GM18907 (cell line): ENCODE measurements at regions not wholly inside any gene's neighbourhood (a gene's known extent, or its start where the extent isn't known, plus 50 kb on each side); places are given as distances from the start of the nearest gene placed in this dataset.

ENCODE experiments used
- ATAC-seq: cut with Tn5 transposase; IDR thresholded peaks from one replicate; pipeline ENCODE4 v1.9.1; 2021; ENCODE audit warnings: mild to moderate bottlenecking, moderate library complexity; ENCODE audit not compliant: unreplicated experiment

DNA sequence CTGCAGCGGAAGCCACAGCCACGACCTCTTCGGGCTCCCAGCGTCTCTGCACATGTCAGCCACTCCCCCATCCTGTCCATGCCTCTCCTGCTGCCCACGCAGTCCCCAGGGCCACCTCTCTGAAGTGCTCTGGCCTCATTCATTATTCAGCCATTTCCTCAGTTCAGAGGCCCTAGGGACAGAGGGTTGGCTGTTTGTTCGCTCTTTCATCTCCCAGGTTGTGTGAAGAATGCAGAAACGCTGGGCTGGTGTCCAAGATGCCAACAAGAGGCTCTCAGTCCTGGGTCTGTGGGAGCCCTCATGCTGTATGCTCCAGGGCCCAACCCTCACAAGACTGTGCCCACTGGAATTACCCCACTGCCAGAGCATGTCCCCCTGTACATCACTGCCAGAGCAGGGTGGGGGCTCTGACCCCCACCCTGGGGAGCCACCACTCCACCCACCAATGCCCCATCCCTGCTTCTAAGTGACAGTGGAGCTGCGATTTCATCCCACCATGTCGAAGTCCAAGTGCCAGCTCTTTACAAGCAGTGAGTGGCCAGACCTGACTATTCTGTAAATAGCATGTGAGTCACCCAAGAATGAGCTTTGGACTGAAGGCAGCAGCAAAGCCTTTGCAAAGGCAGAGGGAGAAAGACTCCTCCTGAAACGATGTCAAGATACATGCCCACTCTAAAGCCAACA, 209.6 kb downstream of the BUD13 start:
- ATAC-seq = no peak

- ATAC-seq = no peak
These were observed 212.2 kb downstream of the BUD13 start for GRCh38 chr11:116560589-116560988.

DNA sequence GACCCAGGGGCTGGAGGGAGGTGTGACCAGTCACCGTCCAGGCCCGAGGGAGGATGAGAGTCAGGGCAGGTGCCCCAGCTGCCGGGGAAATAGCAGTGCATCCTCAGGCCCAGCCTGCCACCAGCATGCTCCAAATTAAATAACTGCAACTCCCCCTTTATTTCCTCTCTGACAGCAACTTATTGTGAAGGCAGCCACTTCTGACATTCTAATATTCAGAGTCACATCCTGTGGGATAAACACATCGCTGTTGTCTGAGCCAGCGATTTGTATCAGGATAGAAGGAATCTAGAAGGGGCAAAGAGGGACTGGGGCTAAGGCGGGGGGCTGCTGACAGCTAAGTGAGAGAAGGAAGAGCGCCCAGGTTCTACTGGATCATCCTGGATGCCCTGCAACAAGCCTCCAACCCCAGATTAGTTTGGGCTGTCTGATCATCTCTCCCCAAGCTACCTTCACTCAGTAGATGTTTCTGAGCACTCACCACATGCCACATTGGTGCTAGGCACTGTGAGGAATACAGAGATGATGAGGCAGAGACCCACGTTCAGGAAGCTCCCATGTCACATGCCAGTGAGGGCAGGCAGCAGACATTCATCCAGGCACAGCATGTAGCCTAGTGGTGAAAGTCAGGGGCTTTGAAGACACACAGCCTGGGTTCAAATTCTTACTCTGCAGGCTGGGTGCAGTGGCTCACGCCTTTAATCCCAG, 214.1 kb downstream of the BUD13 start:
- ATAC-seq = no peak

DNA sequence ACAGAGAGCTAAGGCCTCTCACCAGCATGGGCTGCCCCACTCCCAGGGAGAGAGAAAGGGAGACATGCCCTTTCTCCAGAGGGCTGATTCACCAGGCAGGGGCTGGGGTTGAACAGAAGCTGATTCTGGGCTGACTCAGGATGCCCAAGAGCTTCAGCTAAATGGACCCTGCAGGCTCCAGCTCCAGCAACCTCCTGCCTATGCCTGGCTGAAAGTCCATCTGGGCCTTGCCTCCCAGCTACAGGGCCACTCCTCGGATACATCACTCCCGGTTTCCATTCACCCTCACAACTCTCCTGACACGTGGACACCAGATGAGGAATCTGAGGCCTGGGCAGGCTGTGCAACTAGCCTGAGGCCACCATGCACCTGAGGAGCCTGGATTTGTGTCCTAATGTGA, 215.5 kb downstream of the BUD13 start:
- ATAC-seq = no peak

GRCh38 chr11:116556483-116556882, 216.3 kb downstream of the BUD13 start:
- no peak for ATAC-seq

- no peak for ATAC-seq
These were observed 219.3 kb downstream of the BUD13 start for GRCh38 chr11:116553482-116553881.

- no peak for ATAC-seq
These were observed 221.2 kb downstream of the BUD13 start for GRCh38 chr11:116551576-116551975.

- ATAC-seq = no peak
These were observed 224.5 kb downstream of the BUD13 start for GRCh38 chr11:116548256-116548655.

- ATAC-seq = no peak
These were observed 225.2 kb downstream of the BUD13 start for GRCh38 chr11:116547571-116547970.

DNA sequence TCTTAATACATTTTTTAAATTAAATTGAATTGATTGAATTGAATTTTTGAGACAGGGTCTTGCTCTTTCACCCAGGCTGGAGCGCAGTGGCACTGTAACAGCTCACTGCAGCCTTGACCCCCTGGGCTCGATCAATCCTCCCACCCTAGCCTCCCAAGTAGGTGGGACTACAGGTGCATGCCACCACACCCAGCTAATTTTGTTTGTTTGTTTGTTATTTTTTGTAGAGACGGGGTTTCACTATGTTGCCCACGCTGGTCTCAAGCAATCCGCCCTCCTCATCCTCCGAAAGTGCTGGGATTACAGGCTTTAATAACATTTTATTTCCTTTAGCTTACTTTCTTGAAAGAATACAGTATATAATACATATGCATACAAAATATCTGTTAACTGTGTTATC, 226.9 kb downstream of the BUD13 start:
- ATAC-seq = no peak

DNA sequence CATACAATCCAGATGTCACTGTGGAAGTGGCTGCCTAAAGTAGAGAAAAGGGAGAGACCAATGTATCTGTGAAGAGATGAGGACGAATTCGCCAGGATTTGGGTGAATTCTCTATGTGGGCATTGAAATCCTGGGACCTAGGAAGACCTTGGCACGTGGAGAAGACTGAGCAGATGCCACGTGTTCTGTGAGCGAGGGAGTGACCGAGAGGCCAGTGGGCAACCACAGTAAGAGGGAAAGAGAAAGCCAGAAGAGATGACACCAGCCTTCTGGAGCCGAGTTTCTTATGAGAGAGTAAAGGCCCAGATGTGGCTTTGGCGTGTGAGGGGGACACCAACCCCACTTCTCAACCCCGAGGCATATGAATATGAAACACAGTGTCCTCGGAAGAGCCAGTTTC, 228.1 kb downstream of the BUD13 start:
- ATAC-seq = no peak

- ATAC-seq = no peak
These were observed 228.8 kb downstream of the BUD13 start for GRCh38 chr11:116543911-116544475.

- no peak for ATAC-seq
These were observed 229.7 kb downstream of the BUD13 start for GRCh38 chr11:116543099-116543498.

GRCh38 chr11:116542406-116542805, 230.4 kb downstream of the BUD13 start:
- no peak for ATAC-seq

- no peak for ATAC-seq
These were observed 231.3 kb downstream of the BUD13 start for GRCh38 chr11:116541460-116541859.

DNA sequence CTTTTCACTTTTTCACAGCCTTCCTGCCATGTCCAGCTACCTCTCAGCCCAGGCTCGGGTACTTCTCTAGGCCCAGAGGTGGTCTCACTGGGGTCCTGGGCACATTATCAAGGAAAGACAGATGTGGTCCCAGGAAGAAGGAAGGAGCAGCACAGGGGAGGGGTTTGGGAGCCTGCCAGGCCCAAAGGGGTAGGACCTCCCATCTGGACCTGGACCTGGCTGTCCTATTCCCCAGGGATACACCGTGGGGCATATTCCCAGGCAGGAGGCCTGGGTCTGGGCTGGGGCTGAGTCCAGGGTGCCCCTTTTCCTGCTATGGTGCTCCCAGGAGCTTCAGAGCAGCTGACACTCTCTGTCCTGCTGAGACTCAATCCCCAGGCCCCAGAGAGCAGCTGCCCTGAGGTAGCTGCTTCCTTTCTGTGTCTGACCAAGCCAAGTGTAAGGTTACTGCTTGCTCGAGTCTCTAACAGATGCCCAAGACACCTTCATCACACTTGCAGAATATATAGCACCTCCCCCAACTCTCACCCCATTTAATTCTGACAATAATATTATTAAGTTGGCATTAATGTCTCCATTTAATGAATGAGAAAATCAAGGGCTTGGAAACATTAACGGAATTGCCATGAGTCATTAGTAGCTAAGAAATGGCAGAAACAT, 232.0 kb downstream of the BUD13 start:
- no peak for ATAC-seq

- ATAC-seq = no peak
These were observed 232.9 kb downstream of the BUD13 start for GRCh38 chr11:116539836-116540418.

GRCh38 chr11:116539211-116539610, 233.6 kb downstream of the BUD13 start:
- ATAC-seq = no peak

- no peak for ATAC-seq
These were observed 234.1 kb downstream of the BUD13 start for GRCh38 chr11:116538677-116539076.

- ATAC-seq = no peak
These were observed 235.1 kb downstream of the BUD13 start for GRCh38 chr11:116537709-116538108.

GRCh38 chr11:116537121-116537520, 235.7 kb downstream of the BUD13 start:
- ATAC-seq = no peak
